GM18858 (cell line): ENCODE measurements at regions not wholly inside any gene's neighbourhood (a gene's known extent, or its start where the extent isn't known, plus 50 kb on each side); places are given as distances from the start of the nearest gene placed in this dataset.
"Not testable (repeated sequence)": the region's sequence is repeated elsewhere in the genome, so short reads cannot be mapped to it uniquely, and the experiment has no call there.

Experiments used
- ATAC-seq: cut with Tn5 transposase; IDR thresholded peaks from one replicate; pipeline ENCODE4 v1.9.1; 2021; ENCODE audit not compliant: unreplicated experiment

GRCh38 chr3:182486463-182486862 lies 306.8 kb upstream of the ATP11B start:
- ATAC-seq, result no peak

- no peak for ATAC-seq
Observed at GRCh38 chr3:182487143-182487542, 306.2 kb upstream of the ATP11B start.

GRCh38 chr3:182487611-182488010 lies 305.7 kb upstream of the ATP11B start:
- no peak for ATAC-seq

- ATAC-seq, result no peak
Observed at GRCh38 chr3:182490596-182491491, 302.5 kb upstream of the ATP11B start.

- no peak for ATAC-seq
Observed at GRCh38 chr3:182491577-182491976, 301.7 kb upstream of the ATP11B start.

- ATAC-seq, result no peak
Observed at GRCh38 chr3:182492536-182492935, 300.8 kb upstream of the ATP11B start.

GRCh38 chr3:182500289-182500688 lies 293.0 kb upstream of the ATP11B start:
- ATAC-seq, result no peak

- ATAC-seq, result no peak
Observed at GRCh38 chr3:182501856-182502255, 291.4 kb upstream of the ATP11B start.

GRCh38 chr3:182503401-182503800 lies 289.9 kb upstream of the ATP11B start:
- no peak for ATAC-seq

GRCh38 chr3:182508919-182509711 lies 284.2 kb upstream of the ATP11B start:
- ATAC-seq, result no peak

GRCh38 chr3:182509844-182510460 lies 283.4 kb upstream of the ATP11B start:
- no peak for ATAC-seq

- no peak for ATAC-seq
Observed at GRCh38 chr3:182514236-182514964, 278.9 kb upstream of the ATP11B start.

GRCh38 chr3:182516597-182517336 lies 276.5 kb upstream of the ATP11B start:
- no peak for ATAC-seq

GRCh38 chr3:182519569-182519968 lies 273.7 kb upstream of the ATP11B start:
- no peak for ATAC-seq

- peak; percentile 42 for ATAC-seq
Observed at GRCh38 chr3:182521339-182521738, 272.0 kb upstream of the ATP11B start.

- not testable (repeated sequence) for ATAC-seq
Observed at GRCh38 chr3:182523424-182523823, 269.9 kb upstream of the ATP11B start.

GRCh38 chr3:182523836-182524235 lies 269.5 kb upstream of the ATP11B start:
- no peak for ATAC-seq

GRCh38 chr3:182524711-182525401 lies 268.4 kb upstream of the ATP11B start:
- ATAC-seq, result no peak

GRCh38 chr3:182525766-182526374 lies 267.4 kb upstream of the ATP11B start:
- ATAC-seq, result no peak
